AG08395 (cell line): ENCODE measurements at regions not wholly inside any gene's neighbourhood (a gene's known extent, or its start where the extent isn't known, plus 50 kb on each side); places are given as distances from the start of the nearest gene placed in this dataset.
"Not testable (repeated sequence)": the region's sequence is repeated elsewhere in the genome, so short reads cannot be mapped to it uniquely, and the experiment has no call there.

Source experiments
- DNase-seq: peaks from one replicate; pipeline ENCODE4 v3.0.0; 2012; ENCODE audit warnings: mixed read lengths, low spot score

DNA sequence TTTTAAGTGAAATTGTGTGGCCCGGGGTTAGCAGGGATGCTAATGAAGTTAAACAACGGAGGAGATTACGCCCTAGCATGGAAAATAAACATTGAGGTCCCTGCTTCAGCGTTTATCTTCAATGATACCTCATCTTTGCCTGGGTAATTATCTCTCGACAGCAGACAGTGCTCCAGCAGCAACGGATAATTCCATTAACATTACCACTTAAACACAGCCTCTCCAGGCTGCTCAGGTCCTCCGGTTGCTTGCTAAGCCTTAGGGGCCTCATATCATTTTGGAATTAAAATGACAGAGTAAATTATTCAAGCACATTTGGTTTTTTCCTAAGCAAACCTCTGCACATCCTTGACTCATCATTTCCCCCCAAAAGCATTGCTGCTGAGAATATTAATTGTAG lies 281.5 kb upstream of the KLF3 start:
- DNase-seq, result no peak

DNA sequence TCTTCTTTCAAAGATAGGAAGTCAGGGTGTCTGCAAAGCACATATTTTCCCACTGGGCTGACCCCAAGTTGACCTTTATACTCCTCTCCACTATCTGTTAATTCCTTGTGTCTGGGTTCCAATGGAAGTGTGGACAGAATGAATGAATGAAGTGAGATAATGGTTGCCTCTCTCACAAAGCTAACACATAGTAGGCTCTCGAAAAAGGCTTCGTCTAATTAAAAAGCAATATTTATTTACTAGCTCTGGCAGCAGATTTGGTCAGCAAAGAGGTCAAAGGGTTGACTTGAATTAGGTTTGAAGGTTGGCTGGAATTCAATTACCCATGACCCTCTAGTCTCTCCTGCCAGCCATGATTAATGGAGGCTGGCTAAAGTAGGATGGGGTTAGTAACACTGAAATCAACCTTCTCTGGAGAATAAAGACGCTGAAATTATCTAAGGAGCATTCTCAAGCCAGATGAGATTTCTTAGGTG lies 280.3 kb upstream of the KLF3 start:
- DNase-seq, result no peak

DNA sequence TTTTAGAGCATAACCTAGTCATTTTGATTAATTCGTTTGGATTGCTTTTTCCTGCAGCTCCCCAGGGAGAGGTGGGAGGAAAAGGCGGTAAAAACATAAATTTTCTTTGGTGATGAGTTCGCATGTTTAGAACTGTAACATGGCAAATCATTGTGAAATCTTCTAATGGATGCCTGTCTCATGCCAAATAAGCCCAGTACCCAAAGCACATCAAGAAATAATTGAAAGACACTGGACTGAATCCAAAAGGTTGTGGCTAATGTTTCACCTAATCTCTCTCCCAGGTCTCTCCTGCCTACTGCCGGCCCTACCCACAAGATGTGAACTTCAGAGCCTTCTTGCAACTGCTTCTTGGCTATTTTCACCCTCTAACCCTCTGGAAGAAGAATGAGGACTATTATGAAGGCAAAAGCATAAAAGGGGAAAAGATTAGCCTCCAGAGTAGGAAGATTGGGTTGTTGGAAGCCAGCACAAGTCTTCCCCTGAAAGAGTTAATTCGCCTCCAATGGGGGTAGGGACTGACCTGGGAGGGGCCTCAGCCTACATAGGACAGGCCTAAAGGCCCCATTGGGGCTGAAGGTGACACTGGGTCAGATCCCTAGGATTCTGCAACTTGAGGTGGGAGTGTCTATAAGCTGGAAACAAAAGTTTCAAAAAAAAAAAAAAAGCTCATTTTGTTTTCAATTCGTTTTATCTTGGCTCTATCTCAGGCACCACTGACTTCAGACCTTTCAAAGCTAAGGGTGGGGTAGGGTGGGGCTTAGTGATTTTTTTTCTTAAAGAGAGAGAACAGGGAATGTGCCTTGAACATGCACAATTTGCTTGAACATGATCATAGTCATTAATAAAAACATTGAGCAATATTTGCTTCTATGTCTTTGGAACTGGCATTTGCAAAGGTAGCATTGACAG lies 278.6 kb upstream of the KLF3 start:
- no peak for DNase-seq

DNA sequence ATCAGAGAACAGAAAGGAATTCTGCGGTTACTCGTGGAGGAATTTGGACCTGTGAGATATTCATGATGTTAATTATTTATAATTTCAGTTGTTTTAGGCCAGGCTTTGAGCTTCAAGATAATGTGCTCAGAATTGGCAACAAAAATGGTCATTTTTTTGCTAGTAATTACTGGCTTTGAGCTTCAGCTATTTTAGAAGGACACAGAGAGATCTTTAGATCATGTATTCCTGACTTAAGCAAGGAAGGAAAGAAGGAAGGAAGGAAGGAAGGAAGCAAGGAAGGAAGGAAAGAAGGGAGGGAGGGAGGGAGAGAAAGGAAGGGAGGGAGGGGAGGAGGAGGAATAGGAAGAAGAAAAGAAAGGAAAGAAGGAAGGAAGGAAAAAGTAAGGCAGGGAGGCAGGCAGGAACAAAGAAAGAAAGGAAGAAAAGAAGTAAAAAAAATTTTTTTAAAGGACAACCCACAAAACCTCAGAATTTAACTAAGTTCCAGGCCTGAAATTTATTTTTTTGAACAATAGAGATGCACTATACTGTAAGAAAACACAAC lies 277.9 kb upstream of the KLF3 start:
- no peak for DNase-seq

DNA sequence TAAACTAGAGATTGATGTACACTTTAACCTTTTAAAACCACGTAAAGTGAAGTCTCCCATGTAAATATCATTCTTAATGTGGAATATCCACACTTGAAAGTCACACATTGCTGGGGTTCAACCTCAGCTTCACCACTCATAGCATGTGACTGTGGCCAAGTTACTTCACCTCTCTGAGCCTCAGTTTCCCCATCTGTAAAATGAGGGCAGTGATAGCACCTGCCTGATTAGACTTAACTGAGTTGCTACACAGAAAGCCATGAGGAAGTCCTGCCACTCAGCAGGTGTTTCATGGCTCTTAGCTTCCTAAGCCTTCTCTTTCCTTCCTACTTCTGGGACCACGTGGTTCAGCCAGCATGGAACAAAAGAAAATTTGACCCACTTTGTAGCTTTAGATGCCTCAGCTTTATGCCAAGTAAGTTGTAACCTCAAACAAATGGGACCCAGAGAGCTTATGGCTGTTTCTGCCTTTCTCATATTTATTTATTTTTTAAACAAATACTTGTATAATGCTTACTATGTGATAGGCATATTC lies 277.3 kb upstream of the KLF3 start:
- DNase-seq, result no peak

- no peak for DNase-seq
These were observed 276.7 kb upstream of the KLF3 start for GRCh38 chr4:38387348-38387747.

GRCh38 chr4:38387819-38388218 lies 276.2 kb upstream of the KLF3 start:
- DNase-seq, result no peak

DNA sequence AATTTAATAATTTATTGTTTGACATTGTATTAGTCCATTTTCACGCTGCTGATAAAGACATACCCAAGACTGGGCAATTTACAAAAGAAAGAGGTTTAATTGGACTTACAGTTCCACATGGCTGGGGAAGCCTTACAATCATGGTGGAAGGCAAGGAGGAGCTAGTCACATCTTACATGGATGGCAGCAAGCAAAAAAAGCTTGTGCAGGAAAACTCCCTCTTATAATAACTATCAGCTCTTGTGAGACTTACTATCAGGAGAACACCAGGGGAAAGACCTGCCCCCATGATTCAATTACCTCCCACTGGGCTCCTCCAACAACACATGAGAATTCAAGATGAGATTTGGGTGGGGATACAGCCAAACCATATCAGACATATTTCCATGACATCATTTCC lies 275.1 kb upstream of the KLF3 start:
- not testable (repeated sequence) for DNase-seq

DNA sequence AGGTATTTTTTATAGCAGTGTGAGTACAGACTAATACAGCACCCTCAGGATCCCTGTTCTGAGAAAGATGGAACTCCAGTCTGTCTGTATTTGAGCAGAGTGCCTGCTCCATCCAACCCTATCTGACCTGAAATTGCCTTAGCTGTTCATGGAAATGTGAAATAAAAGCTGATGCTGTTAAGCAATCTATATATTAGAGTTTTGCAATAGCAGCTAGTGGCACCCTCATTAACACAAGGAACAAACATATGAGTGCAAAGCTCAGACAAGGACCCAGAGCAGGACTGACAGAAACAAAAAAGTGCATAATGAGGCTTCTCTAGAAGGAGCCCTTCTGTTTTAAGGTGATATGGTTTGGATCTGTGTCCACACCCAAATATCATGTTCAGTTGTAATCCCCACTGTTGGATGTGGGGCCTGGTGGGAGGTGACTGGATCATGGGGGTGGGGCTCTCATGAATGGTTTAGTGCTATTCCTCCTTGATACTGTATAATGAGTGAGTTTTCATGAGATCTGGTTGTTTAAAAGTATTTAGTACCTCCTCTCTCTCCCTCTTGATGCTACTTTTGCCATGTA lies 272.9 kb upstream of the KLF3 start:
- no peak for DNase-seq

DNA sequence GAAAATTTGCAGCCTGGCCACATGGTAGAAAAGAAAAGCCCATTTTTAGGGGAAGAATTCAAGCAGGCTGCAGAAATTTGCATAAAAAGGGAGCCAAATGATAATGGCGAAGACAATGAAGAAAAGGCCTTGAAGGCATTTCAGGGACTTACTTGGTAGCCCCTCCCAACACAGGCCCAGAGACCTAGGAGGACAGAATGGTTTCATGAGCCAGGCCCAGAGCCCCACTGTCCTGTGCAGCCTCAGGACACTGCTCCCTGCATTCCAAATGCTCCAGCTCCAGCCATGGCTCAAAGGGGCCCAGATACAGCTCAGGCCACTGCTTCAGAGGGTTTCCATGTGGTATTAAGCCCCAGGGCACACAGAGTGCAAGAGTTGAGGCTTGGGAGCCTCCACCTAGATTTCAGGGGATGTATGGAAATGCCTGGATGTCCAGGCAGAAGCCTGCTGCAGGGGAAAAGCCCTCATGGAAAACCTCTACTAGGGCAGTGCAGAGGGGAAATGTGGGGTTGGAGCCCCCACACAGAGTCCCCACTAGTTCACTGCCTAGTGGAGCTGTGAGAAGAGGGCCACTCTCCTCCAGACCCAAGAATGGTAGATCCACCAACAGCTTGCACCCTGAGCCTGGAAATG lies 271.7 kb upstream of the KLF3 start:
- DNase-seq, result no peak

GRCh38 chr4:38396091-38396490 lies 267.9 kb upstream of the KLF3 start:
- DNase-seq, result no peak

GRCh38 chr4:38396845-38397547 lies 267.0 kb upstream of the KLF3 start:
- DNase-seq, result no peak

DNA sequence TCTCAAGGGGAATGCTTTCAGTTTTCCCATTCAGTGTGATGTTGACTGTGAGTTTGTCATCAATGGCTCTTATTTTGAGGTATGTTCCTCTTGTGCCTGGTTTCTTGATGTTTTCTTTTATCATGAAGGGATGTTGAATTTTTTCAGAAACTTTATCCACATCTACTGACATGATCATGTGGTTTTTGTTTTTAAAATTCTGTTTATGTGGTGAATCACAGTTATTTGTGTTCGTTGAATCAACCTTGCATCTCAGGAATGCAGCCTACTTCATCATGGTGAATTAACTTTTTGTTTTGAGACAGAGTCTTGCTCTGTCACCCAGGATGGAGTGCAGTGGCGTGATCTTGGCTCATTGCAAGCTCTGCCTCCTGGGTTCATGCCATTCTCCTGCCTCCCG lies 263.1 kb upstream of the KLF3 start:
- no peak for DNase-seq

DNA sequence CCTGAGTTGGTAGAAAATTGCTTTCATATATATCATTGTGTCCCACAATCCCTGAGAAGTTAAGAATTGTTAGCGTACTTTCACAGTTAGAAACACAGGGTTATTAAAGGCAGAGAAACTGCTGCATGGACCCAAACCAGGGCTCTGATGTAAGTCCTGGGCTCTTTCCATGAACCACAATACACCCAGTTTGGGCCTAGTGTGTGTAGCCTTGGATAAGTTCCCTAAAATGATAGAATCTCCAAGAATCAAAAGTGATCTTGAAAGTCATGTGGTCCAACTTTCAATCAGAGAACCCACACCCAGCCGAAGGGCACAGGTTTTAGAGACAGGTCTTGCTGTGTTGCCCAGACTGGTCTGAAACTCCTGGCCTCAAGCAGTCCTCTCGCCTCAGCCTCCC lies 257.8 kb upstream of the KLF3 start:
- DNase-seq, result no peak

- DNase-seq, result no peak
These were observed 254.1 kb upstream of the KLF3 start for GRCh38 chr4:38409852-38410251.

GRCh38 chr4:38411092-38411491 lies 252.9 kb upstream of the KLF3 start:
- DNase-seq, result no peak

DNA sequence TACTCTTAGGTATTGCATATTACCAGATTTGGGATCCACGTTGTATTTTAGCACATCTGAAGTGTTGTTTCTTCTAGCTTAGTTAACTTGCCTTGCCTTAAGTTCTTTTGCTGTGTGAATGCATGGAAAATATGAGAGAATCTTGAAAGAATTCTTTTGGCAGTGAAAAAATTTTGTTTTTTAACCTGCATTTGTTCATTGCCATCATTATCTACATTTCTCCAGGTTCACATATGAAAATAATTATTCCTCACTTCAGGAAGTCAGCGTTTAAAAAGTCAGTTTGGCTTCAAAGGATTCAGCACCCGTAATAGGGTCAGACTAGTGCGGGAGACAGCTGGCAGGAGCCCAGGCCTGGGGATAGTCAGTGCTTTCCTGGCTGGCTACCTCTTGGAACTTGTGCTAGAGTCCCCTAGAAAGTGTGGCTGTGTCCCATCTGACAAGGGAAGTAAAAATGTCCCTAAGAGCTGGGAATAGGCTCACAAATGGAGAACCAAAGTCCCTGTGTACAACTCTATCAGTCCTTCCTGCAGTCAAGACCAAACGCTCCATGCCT lies 251.9 kb upstream of the KLF3 start:
- DNase-seq, result no peak

DNA sequence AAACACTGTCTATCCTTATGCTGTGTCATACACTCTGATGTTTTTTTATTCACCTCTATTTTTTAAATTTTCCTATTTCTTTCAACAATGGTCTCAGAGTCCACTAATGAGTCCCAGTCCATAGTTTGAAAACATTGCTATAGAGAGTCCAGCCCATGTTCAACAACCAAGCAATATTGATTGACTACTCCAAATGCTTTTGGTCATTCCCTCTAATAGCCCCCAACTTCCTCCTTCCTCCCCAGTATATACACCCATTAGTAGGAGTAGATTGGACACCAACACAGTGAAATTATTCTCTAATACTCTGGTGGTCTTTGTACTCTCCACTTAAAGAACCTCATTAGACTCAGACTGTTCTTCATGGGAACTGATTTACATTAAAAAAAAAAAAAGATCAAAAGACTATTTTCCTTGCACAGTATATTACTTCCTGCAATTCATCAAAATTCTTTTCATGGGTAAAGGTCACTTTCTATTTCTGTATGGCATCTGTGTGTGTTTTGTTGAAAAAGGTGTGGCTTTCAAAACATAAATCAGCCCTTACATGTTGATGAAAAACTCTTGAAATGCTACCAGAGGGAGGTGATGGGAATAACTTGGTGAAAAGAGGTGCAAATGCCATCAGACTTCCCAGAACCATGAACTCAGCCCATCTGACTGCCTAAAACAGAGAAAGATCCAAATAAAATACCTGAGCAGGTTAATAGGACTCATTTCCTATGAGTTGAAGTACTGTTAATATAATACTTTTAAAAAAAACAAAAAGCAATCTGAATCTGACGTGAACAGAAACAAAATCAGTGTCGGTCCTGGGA lies 250.3 kb upstream of the KLF3 start:
- DNase-seq, result no peak

- DNase-seq, result no peak
These were observed 249.6 kb upstream of the KLF3 start for GRCh38 chr4:38414410-38414809.

DNA sequence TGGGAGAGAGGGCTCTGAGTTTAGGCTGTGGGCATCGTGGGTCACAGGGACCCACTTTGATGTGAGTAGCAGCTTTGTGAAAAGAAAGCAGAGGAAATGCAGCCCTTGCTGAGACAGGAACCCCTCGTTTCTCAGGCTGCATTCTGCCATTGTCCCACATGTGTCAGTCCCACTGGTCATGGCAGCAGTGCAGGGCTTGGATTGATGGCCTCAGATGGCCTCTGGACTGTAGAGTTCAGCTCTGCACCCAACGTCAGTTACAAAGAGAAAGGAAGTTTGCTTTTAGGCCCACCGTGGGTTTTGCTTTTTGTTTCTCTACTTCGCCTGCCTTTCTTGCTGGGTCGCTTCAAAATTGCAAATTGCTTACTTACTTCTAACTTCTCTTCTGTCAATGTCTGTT lies 248.3 kb upstream of the KLF3 start:
- no peak for DNase-seq
